PC-3 (cell line): ENCODE measurements at regions not wholly inside any gene's neighbourhood (a gene's known extent, or its start where the extent isn't known, plus 50 kb on each side); places are given as distances from the start of the nearest gene placed in this dataset.

Source experiments
- EZH2 ChIP-seq: fragments of 300-600 bp; sonication (generic); IDR thresholded peaks from one replicate; pipeline ENCODE4 v1.6.1; 2017; ENCODE audit warnings: antibody characterized with exemption, mild to moderate bottlenecking, low read length; ENCODE audit not compliant: unreplicated experiment
- EZH2phosphoT487 ChIP-seq: fragments of 300-600 bp; sonication (generic); IDR thresholded peaks from 2 replicates; pipeline ENCODE4 v1.6.1; 2018; ENCODE audit warnings: mild to moderate bottlenecking, antibody characterized with exemption, low read length, borderline replicate concordance
- TF ChIP-seq, protein P1 (sequence below): fragments of 300-600 bp; sonication (generic); conservative IDR thresholded peaks from 2 replicates; pipeline ENCODE4 v1.5.1; 2017; ENCODE audit warnings: antibody characterized with exemption, low read depth, mild to moderate bottlenecking, low read length

- TF ChIP-seq, protein P1, sequence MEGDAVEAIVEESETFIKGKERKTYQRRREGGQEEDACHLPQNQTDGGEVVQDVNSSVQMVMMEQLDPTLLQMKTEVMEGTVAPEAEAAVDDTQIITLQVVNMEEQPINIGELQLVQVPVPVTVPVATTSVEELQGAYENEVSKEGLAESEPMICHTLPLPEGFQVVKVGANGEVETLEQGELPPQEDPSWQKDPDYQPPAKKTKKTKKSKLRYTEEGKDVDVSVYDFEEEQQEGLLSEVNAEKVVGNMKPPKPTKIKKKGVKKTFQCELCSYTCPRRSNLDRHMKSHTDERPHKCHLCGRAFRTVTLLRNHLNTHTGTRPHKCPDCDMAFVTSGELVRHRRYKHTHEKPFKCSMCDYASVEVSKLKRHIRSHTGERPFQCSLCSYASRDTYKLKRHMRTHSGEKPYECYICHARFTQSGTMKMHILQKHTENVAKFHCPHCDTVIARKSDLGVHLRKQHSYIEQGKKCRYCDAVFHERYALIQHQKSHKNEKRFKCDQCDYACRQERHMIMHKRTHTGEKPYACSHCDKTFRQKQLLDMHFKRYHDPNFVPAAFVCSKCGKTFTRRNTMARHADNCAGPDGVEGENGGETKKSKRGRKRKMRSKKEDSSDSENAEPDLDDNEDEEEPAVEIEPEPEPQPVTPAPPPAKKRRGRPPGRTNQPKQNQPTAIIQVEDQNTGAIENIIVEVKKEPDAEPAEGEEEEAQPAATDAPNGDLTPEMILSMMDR = no peak
- TF ChIP-seq EZH2 (no peak), EZH2phosphoT487 (no peak)
Observed at GRCh38 chr12:34253674-34254073, 231.4 kb downstream of the ALG10 start.
